HepG2 (cell line): ENCODE measurements at regions not wholly inside any gene's neighbourhood (a gene's known extent, or its start where the extent isn't known, plus 50 kb on each side); places are given as distances from the start of the nearest gene placed in this dataset.
A peak's percentile ranks its signal among the peaks of the same experiment; 100 is the strongest.

Experiments used
- ATAD3A ChIP-seq: sonication (generic); formaldehyde crosslinking; IDR thresholded peaks from 2 replicates; pipeline ENCODE4 v1.4.0; 2020; ENCODE audit warnings: missing genetic modification reagents
- FOXO1 ChIP-seq: sonication (generic); formaldehyde crosslinking; IDR thresholded peaks from 2 replicates; pipeline ENCODE4 v1.4.0; 2020; ENCODE audit warnings: missing genetic modification reagents
- GATAD2A ChIP-seq: IDR thresholded peaks from 2 replicates; pipeline ENCODE4 v1.6.1; 2016
- HDAC6 ChIP-seq: fragments of 200-600 bp; sonication (generic); IDR thresholded peaks from 2 replicates; pipeline ENCODE4 v1.7.0; 2017; ENCODE audit warnings: mild to moderate bottlenecking, antibody characterized with exemption, low read length, low read depth
- JUND ChIP-seq: sonication (generic); formaldehyde crosslinking; IDR thresholded peaks from 2 replicates; pipeline ENCODE4 v1.8.0; 2022; ENCODE audit warnings: mild to moderate bottlenecking, missing genetic modification reagents
- MTA1 ChIP-seq: sonication (generic); formaldehyde crosslinking; IDR thresholded peaks from 2 replicates; pipeline ENCODE4 v1.4.0; 2020; ENCODE audit warnings: missing genetic modification reagents, mild to moderate bottlenecking, borderline replicate concordance
- NAIF1 ChIP-seq: sonication (generic); formaldehyde crosslinking; IDR thresholded peaks from 2 replicates; pipeline ENCODE4 v1.5.0; 2020; ENCODE audit warnings: mild to moderate bottlenecking, missing genetic modification reagents, borderline replicate concordance
- NR2C2 ChIP-seq: sonication (generic); formaldehyde crosslinking; IDR thresholded peaks from 2 replicates; pipeline ENCODE4 v1.4.0; 2020; ENCODE audit warnings: missing genetic modification reagents, mild to moderate bottlenecking, moderate library complexity, borderline replicate concordance
- PHF5A ChIP-seq: IDR thresholded peaks from one replicate; pipeline ENCODE4 v1.6.1; 2018; ENCODE audit warnings: low read depth, missing genetic modification reagents; ENCODE audit not compliant: unreplicated experiment
- SAFB2 ChIP-seq: sonication (generic); formaldehyde crosslinking; IDR thresholded peaks from 2 replicates; pipeline ENCODE4 v1.5.1; 2020; ENCODE audit warnings: missing genetic modification reagents, low read depth, mild to moderate bottlenecking, borderline replicate concordance
- SAP130 ChIP-seq: IDR thresholded peaks from 2 replicates; pipeline ENCODE4 v1.6.1; 2016; ENCODE audit warnings: low read depth
- SRY ChIP-seq: sonication (generic); formaldehyde crosslinking; IDR thresholded peaks from 2 replicates; pipeline ENCODE4 v1.8.0; 2022; ENCODE audit warnings: mild to moderate bottlenecking, missing genetic modification reagents
- TOPORS ChIP-seq: sonication (generic); formaldehyde crosslinking; IDR thresholded peaks from 2 replicates; pipeline ENCODE4 v1.8.0; 2023; ENCODE audit warnings: mild to moderate bottlenecking, missing genetic modification reagents
- U2AF1 ChIP-seq: fragments of 200-400 bp; formaldehyde crosslinking; optimal IDR thresholded peaks from 2 replicates; pipeline ENCODE3; 2017; ENCODE audit warnings: mild to moderate bottlenecking, low read depth, low read length
- ZBTB4 ChIP-seq: sonication (generic); formaldehyde crosslinking; IDR thresholded peaks from 2 replicates; pipeline ENCODE4 v1.4.0; 2020; ENCODE audit warnings: missing genetic modification reagents, mild to moderate bottlenecking, borderline replicate concordance
- ZNF232 ChIP-seq: sonication (generic); formaldehyde crosslinking; IDR thresholded peaks from 2 replicates; pipeline ENCODE4 v1.4.0; 2020; ENCODE audit warnings: missing genetic modification reagents, borderline replicate concordance
- ZNF30 ChIP-seq: sonication (generic); formaldehyde crosslinking; IDR thresholded peaks from 2 replicates; pipeline ENCODE4 v1.5.0; 2020; ENCODE audit warnings: mild to moderate bottlenecking, missing genetic modification reagents
- ZNF326 ChIP-seq: sonication (generic); formaldehyde crosslinking; IDR thresholded peaks from 2 replicates; pipeline ENCODE4 v1.4.0; 2020; ENCODE audit warnings: missing genetic modification reagents, borderline replicate concordance
- ZNF329 ChIP-seq: sonication (generic); formaldehyde crosslinking; IDR thresholded peaks from 2 replicates; pipeline ENCODE4 v1.9.0; 2021; ENCODE audit warnings: low read depth, mild to moderate bottlenecking, missing genetic modification reagents
- ZNF572 ChIP-seq: sonication (generic); formaldehyde crosslinking; IDR thresholded peaks from 2 replicates; pipeline ENCODE4 v1.5.1; 2020; ENCODE audit warnings: mild to moderate bottlenecking, missing genetic modification reagents
- ZNF75D ChIP-seq: sonication (generic); formaldehyde crosslinking; IDR thresholded peaks from 2 replicates; pipeline ENCODE4 v1.8.1; 2023; ENCODE audit warnings: missing genetic modification reagents, mild to moderate bottlenecking, borderline replicate concordance
- ZNF773 ChIP-seq: sonication (generic); formaldehyde crosslinking; IDR thresholded peaks from 2 replicates; pipeline ENCODE4 v1.4.0; 2020; ENCODE audit warnings: missing genetic modification reagents, borderline replicate concordance
- ZNF782 ChIP-seq: sonication (generic); formaldehyde crosslinking; IDR thresholded peaks from 2 replicates; pipeline ENCODE4 v1.4.0; 2020; ENCODE audit warnings: missing genetic modification reagents, mild to moderate bottlenecking, borderline replicate concordance
- ZSCAN30 ChIP-seq: sonication (generic); formaldehyde crosslinking; IDR thresholded peaks from 2 replicates; pipeline ENCODE4 v1.5.0; 2020; ENCODE audit warnings: mild to moderate bottlenecking, missing genetic modification reagents
- TF ChIP-seq, protein P1 (sequence below): IDR thresholded peaks from 2 replicates; pipeline ENCODE4 v1.6.1; 2012; ENCODE audit warnings: low read length, improper control_type of control experiment
- TF ChIP-seq, protein P2 (sequence below): sonication (generic); formaldehyde crosslinking; IDR thresholded peaks from 2 replicates; pipeline ENCODE4 v1.4.0; 2020; ENCODE audit warnings: missing genetic modification reagents

DNA sequence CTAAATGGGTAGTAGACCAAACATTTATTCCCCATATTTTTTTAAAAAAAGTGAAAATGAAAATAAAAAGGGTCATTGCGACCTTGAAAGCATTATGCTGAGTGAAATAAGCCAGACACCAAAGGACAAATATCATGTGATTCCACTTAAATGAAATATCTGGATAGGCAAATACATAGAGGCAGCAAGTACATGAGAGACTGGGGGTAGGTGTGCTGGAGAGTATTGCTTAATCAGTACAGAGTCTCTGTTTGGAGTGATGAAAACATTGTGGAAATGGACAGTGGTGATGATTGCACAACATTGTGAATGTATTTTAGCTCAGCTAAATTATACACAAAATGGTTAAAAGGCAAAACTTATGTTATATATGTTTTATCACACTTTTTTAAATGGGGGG is 169.4 kb downstream of the AKR1D1 start (continued):
- TF ChIP-seq, protein P1, sequence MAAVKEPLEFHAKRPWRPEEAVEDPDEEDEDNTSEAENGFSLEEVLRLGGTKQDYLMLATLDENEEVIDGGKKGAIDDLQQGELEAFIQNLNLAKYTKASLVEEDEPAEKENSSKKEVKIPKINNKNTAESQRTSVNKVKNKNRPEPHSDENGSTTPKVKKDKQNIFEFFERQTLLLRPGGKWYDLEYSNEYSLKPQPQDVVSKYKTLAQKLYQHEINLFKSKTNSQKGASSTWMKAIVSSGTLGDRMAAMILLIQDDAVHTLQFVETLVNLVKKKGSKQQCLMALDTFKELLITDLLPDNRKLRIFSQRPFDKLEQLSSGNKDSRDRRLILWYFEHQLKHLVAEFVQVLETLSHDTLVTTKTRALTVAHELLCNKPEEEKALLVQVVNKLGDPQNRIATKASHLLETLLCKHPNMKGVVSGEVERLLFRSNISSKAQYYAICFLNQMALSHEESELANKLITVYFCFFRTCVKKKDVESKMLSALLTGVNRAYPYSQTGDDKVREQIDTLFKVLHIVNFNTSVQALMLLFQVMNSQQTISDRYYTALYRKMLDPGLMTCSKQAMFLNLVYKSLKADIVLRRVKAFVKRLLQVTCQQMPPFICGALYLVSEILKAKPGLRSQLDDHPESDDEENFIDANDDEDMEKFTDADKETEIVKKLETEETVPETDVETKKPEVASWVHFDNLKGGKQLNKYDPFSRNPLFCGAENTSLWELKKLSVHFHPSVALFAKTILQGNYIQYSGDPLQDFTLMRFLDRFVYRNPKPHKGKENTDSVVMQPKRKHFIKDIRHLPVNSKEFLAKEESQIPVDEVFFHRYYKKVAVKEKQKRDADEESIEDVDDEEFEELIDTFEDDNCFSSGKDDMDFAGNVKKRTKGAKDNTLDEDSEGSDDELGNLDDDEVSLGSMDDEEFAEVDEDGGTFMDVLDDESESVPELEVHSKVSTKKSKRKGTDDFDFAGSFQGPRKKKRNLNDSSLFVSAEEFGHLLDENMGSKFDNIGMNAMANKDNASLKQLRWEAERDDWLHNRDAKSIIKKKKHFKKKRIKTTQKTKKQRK = no peak
- TF ChIP-seq TOPORS (CRISPR knock-in tag) = no peak
- TF ChIP-seq ZSCAN30 = no peak
- TF ChIP-seq JUND = peak; percentile 77
- no peak for TF ChIP-seq ATAD3A (CRISPR knock-in tag)
- no peak for TF ChIP-seq NAIF1
- TF ChIP-seq ZNF572 (CRISPR knock-in tag) = no peak
- no peak for TF ChIP-seq ZBTB4 (CRISPR knock-in tag)
- no peak for TF ChIP-seq ZNF782 (CRISPR knock-in tag)
- TF ChIP-seq ZNF773 (CRISPR knock-in tag) = no peak
- TF ChIP-seq ZNF30 (CRISPR knock-in tag) = no peak
- no peak for TF ChIP-seq ZNF75D (CRISPR knock-in tag)
- TF ChIP-seq SAP130 = peak; percentile 84
- no peak for TF ChIP-seq ZNF329 (CRISPR knock-in tag)
- TF ChIP-seq ZNF232 = no peak
- no peak for TF ChIP-seq MTA1 (CRISPR knock-in tag)
- TF ChIP-seq GATAD2A (CRISPR knock-in tag) = peak; percentile 98
- TF ChIP-seq ZNF326 = no peak
- peak; percentile 95 for TF ChIP-seq FOXO1 (CRISPR knock-in tag)
- TF ChIP-seq SAFB2 (CRISPR knock-in tag) = no peak
- peak; percentile 73 for TF ChIP-seq PHF5A (CRISPR knock-in tag)
- TF ChIP-seq U2AF1 = no peak
- peak; percentile 62; the same call in 1 of the 2 replicates for TF ChIP-seq NR2C2 (CRISPR knock-in tag)
- TF ChIP-seq, protein P2, sequence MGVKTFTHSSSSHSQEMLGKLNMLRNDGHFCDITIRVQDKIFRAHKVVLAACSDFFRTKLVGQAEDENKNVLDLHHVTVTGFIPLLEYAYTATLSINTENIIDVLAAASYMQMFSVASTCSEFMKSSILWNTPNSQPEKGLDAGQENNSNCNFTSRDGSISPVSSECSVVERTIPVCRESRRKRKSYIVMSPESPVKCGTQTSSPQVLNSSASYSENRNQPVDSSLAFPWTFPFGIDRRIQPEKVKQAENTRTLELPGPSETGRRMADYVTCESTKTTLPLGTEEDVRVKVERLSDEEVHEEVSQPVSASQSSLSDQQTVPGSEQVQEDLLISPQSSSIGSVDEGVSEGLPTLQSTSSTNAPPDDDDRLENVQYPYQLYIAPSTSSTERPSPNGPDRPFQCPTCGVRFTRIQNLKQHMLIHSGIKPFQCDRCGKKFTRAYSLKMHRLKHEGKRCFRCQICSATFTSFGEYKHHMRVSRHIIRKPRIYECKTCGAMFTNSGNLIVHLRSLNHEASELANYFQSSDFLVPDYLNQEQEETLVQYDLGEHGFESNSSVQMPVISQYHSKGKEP (CRISPR knock-in tag) = no peak
- TF ChIP-seq SRY (CRISPR knock-in tag) = no peak
- no peak for TF ChIP-seq HDAC6
